B cell (primary cell): ENCODE measurements at regions not wholly inside any gene's neighbourhood (a gene's known extent, or its start where the extent isn't known, plus 50 kb on each side); places are given as distances from the start of the nearest gene placed in this dataset.

Experiments
- ATAC-seq: fragments of 200-7000 bp; cut with Tn5 transposase; one replicate; pipeline ENCODE4 v1.10.0; 2021; ENCODE audit warnings: low read depth, mild to moderate bottlenecking, moderate number of reproducible peaks, moderate library complexity
- CTCF ChIA-PET: fragments of 350-600 bp; sonication (Branson Sonifier 250); formaldehyde crosslinking; loops from one replicate; lab custom pipeline; 2021; ENCODE audit warnings: antibody characterized with exemption, inconsistent platforms; lab: Charles Lee
- POLR2A ChIA-PET: fragments of 350-600 bp; sonication (Branson Sonifier 250); formaldehyde crosslinking; loops from one replicate; lab custom pipeline; 2021; ENCODE audit warnings: antibody characterized with exemption; lab: Charles Lee
- DNase-seq: peaks from one replicate; pipeline ENCODE4 v3.0.0; 2013
- H2AFZ ChIP-seq: 2 replicates; pipeline ENCODE4 v1.6.1; 2012; ENCODE audit warnings: mild to moderate bottlenecking, low read depth, low read length; ENCODE audit not compliant: insufficient read depth, poor library complexity, severe bottlenecking
- H3K27ac ChIP-seq, 2 donors: 1 replicate in 1 of 2; 2 replicates in 1 of 2; pipeline ENCODE4 v1.5.1; 2012 to 2013; ENCODE audit warnings: low read length in 2 of 2, mild to moderate bottlenecking in 2 of 2, moderate library complexity in 1 of 2
- H3K27me3 ChIP-seq, 4 experiments: fragments of 200-600 bp in 1 of 4; sonication (generic) in 1 of 4; replicated peaks in 1 of 4; 1 replicate in 2 of 4; 2 replicates in 2 of 4; pipeline versions ENCODE4 v1.6.1 to v1.7.0; 2013 to 2016; ENCODE audit warnings: low read length in 3 of 4, mild to moderate bottlenecking in 2 of 4, mixed read lengths in 1 of 4, moderate library complexity in 1 of 4; ENCODE audit not compliant: insufficient read depth in 4 of 4, control insufficient read depth in 3 of 4; ENCODE audit errors: control extremely low read depth in 1 of 4
- H3K36me3 ChIP-seq, 2 experiments: replicated peaks in 1 of 2; 1 replicate in 1 of 2; 2 replicates in 1 of 2; pipeline versions ENCODE4 v1.6.1 to v1.7.1; 2013; ENCODE audit warnings: low read length in 1 of 2; ENCODE audit not compliant: insufficient read depth in 2 of 2, control insufficient read depth in 1 of 2; ENCODE audit errors: control extremely low read depth in 1 of 2, extremely low read depth in 1 of 2
- H3K4me1 ChIP-seq, 2 donors: fragments of 200-600 bp in 1 of 2; sonication (generic) in 1 of 2; 1 replicate in 1 of 2; 2 replicates in 1 of 2; pipeline versions ENCODE4 v1.5.1 to v1.6.1; 2013 to 2017; ENCODE audit warnings: low read length in 2 of 2; ENCODE audit not compliant: control insufficient read depth in 2 of 2, insufficient read depth in 2 of 2
- H3K4me2 ChIP-seq: replicated peaks from 2 replicates; pipeline ENCODE3; 2012; ENCODE audit warnings: mild to moderate bottlenecking, low read depth, low read length; ENCODE audit not compliant: poor library complexity, severe bottlenecking
- H3K4me3 ChIP-seq, 5 experiments: fragments of 200-600 bp in 1 of 5; sonication (generic) in 1 of 5; 1 replicate in 3 of 5; 2 replicates in 2 of 5; pipeline versions ENCODE4 v1.5.1 to v1.7.0; 2011 to 2016; ENCODE audit warnings: low read length in 4 of 5, mild to moderate bottlenecking in 4 of 5, low read depth in 2 of 5, control low read depth in 1 of 5, moderate library complexity in 1 of 5; ENCODE audit not compliant: insufficient read depth in 1 of 5; ENCODE audit errors: control extremely low read depth in 1 of 5, extremely low read depth in 1 of 5
- H3K79me2 ChIP-seq: fragments of 200-600 bp; sonication (generic); one replicate; pipeline ENCODE4 v1.6.0; 2016; ENCODE audit warnings: low read length; ENCODE audit not compliant: control insufficient read depth, insufficient read depth
- H3K9ac ChIP-seq: fragments of 200-600 bp; sonication (generic); 2 replicates; pipeline ENCODE4 v1.6.1; 2017; ENCODE audit warnings: mild to moderate bottlenecking, low read length, moderate library complexity
- H3K9me3 ChIP-seq, 3 donors: one replicate each; pipeline versions ENCODE4 v1.6.1 to v1.7.1; 2013; ENCODE audit warnings: low read length in 2 of 3; ENCODE audit not compliant: control insufficient read depth in 2 of 3, insufficient read depth in 1 of 3; ENCODE audit errors: control extremely low read depth in 1 of 3
- H4K20me1 ChIP-seq: 2 replicates; pipeline ENCODE4 v1.6.0; 2012; ENCODE audit warnings: mild to moderate bottlenecking, low read length; ENCODE audit not compliant: insufficient read depth, control insufficient read depth, poor library complexity, severe bottlenecking
- H3K27ac Mint-ChIP-seq: one replicate; pipeline ENCODE4 v1.8.0; 2021; ENCODE audit warnings: mixed read lengths
- H3K27me3 Mint-ChIP-seq: one replicate; pipeline ENCODE4 v1.8.0; 2021; ENCODE audit warnings: mixed read lengths
- H3K4me1 Mint-ChIP-seq: one replicate; pipeline ENCODE4 v1.8.0; 2021; ENCODE audit warnings: mixed read lengths
- H3K4me3 Mint-ChIP-seq: one replicate; pipeline ENCODE4 v1.8.0; 2021; ENCODE audit warnings: mixed read lengths
- H3K9me3 Mint-ChIP-seq: one replicate; pipeline ENCODE4 v1.8.0; 2022; ENCODE audit warnings: mixed read lengths; ENCODE audit not compliant: insufficient read depth
- CTCF ChIP-seq: fragments of 200-600 bp; IDR thresholded peaks from one replicate; pipeline ENCODE4 v1.8.0; 2022; ENCODE audit warnings: antibody characterized with exemption, mild to moderate bottlenecking
- EZH2 ChIP-seq: IDR thresholded peaks from 2 replicates; pipeline ENCODE4 v1.6.1; 2012; ENCODE audit warnings: borderline replicate concordance, low read depth, mild to moderate bottlenecking, moderate library complexity, low read length; ENCODE audit not compliant: insufficient read depth, poor library complexity, severe bottlenecking
- WGBS: methylation state at CpG from one replicate; pipeline ENCODE4 v1.1.5; 2013; ENCODE audit warnings: missing lambda C conversion rate; ENCODE audit not compliant: insufficient coverage; 5-methylcytosine and 5-hydroxymethylcytosine counted together
- intact Hi-C: fragments of 100-400 bp; cut with micrococcal nuclease; formaldehyde crosslinking; loops from one replicate; pipeline ENCODE4 v1.10.0; 2022

- H3K27me3 ChIP-seq: no peaks in the 10 kb centered on the region
- H3K4me3 ChIP-seq: no peak overlapping the region
- TF ChIP-seq EZH2 (no peak), CTCF (no peak)
- WGBS: no CpG with 5 or more reads among the region's 1 CpG
- Mint-ChIP-seq H3K4me1 (no peaks in the 10 kb centered on the region), H3K27me3 (no peaks in the 10 kb centered on the region), H3K4me3 (no peak overlapping the region), H3K27ac (no peak overlapping the region), H3K9me3 (peaks cover 13% of the 10 kb centered on the region)
- no peaks in the 10 kb centered on the region for H3K79me2 ChIP-seq
- no peak overlapping the region for H3K27ac ChIP-seq
- ATAC-seq (no peak), DNase-seq (no peak)
- no peaks in the 10 kb centered on the region for H3K4me1 ChIP-seq
- CTCF ChIA-PET: no interaction called here
- no peak overlapping the region for H2AFZ ChIP-seq
- POLR2A ChIA-PET: no interaction called here
- H3K9ac ChIP-seq: no peak overlapping the region
- peaks cover 0 to 9% (median 2%) of the 10 kb centered on the region in 3 donors for H3K9me3 ChIP-seq
- no peak overlapping the region for H3K4me2 ChIP-seq
- no peaks in the 10 kb centered on the region for H4K20me1 ChIP-seq
- intact Hi-C loops: no loop called here
- no peaks in the 10 kb centered on the region for H3K36me3 ChIP-seq
These were observed 636.6 kb upstream of the NR2F2 start for GRCh38 chr15:95693917-95694316.

GRCh38 chr15:95698230-95698629, 632.3 kb upstream of the NR2F2 start:
- Histone ChIP-seq H3K4me1 (no peaks in the 10 kb centered on the region), H3K36me3 (no peaks in the 10 kb centered on the region), H4K20me1 (no peaks in the 10 kb centered on the region), H3K4me3 (no peak overlapping the region), H3K4me2 (no peak overlapping the region), H2AFZ (no peak overlapping the region), H3K27me3 (no peaks in the 10 kb centered on the region), H3K27ac (no peak overlapping the region), H3K9ac (no peak overlapping the region), H3K9me3 (peaks cover 1 to 17% (median 8%) of the 10 kb centered on the region in 3 donors), H3K79me2 (no peaks in the 10 kb centered on the region)
- no peak overlapping the region for H3K27ac Mint-ChIP-seq
- DNase-seq (no peak), ATAC-seq (no peak)
- POLR2A ChIA-PET: no interaction called here
- peaks cover 26% of the 10 kb centered on the region for H3K9me3 Mint-ChIP-seq
- no peaks in the 10 kb centered on the region for H3K27me3 Mint-ChIP-seq
- CTCF ChIA-PET: no interaction called here
- intact Hi-C loops: no loop called here
- 80% methylated on average over 1 of the region's 2 CpGs for WGBS
- no peak overlapping the region for H3K4me3 Mint-ChIP-seq
- H3K4me1 Mint-ChIP-seq: no peaks in the 10 kb centered on the region
- no peak for TF ChIP-seq EZH2
- TF ChIP-seq CTCF: no peak
